Stomach (tissue), 4 donors: ENCODE measurements at regions not wholly inside any gene's neighbourhood (a gene's known extent, or its start where the extent isn't known, plus 50 kb on each side); places are given as distances from the start of the nearest gene placed in this dataset.

Source experiments
- POLR2A ChIP-seq, 4 donors: fragments of 450-650 bp; IDR thresholded peaks; one replicate each; pipeline ENCODE4 v1.6.1; 2016; ENCODE audit warnings: antibody characterized with exemption in 4 of 4, control low read depth in 2 of 4, mild to moderate bottlenecking in 1 of 4, moderate library complexity in 1 of 4
- POLR2AphosphoS5 ChIP-seq, 3 donors: sonication (generic); formaldehyde crosslinking; IDR thresholded peaks; one replicate each; pipeline ENCODE4 v1.6.1; 2016; ENCODE audit warnings: antibody characterized with exemption in 3 of 3
- TF ChIP-seq, protein P1 (sequence below), 7 experiments: fragments of 450-650 bp in 4 of 7; fragments of 200-600 bp in 3 of 7; sonication (generic) in 3 of 7; IDR thresholded peaks; one replicate each; pipeline ENCODE4 v1.5.1; 2016 to 2019; ENCODE audit warnings: antibody characterized with exemption in 7 of 7, control low read depth in 2 of 7, mild to moderate bottlenecking in 1 of 7

- TF ChIP-seq POLR2A (IDR thresholded peaks at IDR 0.05) (no peak), POLR2AphosphoS5 (IDR thresholded peaks at IDR 0.05) (no peak)
- TF ChIP-seq, protein P1, sequence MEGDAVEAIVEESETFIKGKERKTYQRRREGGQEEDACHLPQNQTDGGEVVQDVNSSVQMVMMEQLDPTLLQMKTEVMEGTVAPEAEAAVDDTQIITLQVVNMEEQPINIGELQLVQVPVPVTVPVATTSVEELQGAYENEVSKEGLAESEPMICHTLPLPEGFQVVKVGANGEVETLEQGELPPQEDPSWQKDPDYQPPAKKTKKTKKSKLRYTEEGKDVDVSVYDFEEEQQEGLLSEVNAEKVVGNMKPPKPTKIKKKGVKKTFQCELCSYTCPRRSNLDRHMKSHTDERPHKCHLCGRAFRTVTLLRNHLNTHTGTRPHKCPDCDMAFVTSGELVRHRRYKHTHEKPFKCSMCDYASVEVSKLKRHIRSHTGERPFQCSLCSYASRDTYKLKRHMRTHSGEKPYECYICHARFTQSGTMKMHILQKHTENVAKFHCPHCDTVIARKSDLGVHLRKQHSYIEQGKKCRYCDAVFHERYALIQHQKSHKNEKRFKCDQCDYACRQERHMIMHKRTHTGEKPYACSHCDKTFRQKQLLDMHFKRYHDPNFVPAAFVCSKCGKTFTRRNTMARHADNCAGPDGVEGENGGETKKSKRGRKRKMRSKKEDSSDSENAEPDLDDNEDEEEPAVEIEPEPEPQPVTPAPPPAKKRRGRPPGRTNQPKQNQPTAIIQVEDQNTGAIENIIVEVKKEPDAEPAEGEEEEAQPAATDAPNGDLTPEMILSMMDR (IDR thresholded peaks at IDR 0.05), result no peak
These were observed 254.7 kb upstream of the PTER start for GRCh38 chr10:16182144-16182543.
